Stimulated activated naive CD8-positive, alpha-beta T cell treated with anti-CD3 and anti-CD28 coated beads, Interleukin-15, Interleukin-2, amounts not matched to agents 100 ng/mL and 50 ng/mL, for 24 hours (primary cell): ENCODE measurements at regions not wholly inside any gene's neighbourhood (a gene's known extent, or its start where the extent isn't known, plus 50 kb on each side); places are given as distances from the start of the nearest gene placed in this dataset.

Experiments
- H3K27ac Mint-ChIP-seq: one replicate; pipeline ENCODE4 v1.8.0; 2021; ENCODE audit warnings: mild to moderate bottlenecking, mixed read lengths
- H3K27me3 Mint-ChIP-seq: one replicate; pipeline ENCODE4 v1.8.0; 2021; ENCODE audit warnings: mixed read lengths
- H3K36me3 Mint-ChIP-seq: one replicate; pipeline ENCODE4 v1.8.0; 2021; ENCODE audit warnings: low read depth, mixed read lengths
- H3K4me1 Mint-ChIP-seq: one replicate; pipeline ENCODE4 v1.8.0; 2021; ENCODE audit warnings: low read depth, mixed read lengths
- H3K4me3 Mint-ChIP-seq: one replicate; pipeline ENCODE4 v1.8.0; 2021; ENCODE audit warnings: mild to moderate bottlenecking, mixed read lengths
- H3K9me3 Mint-ChIP-seq: one replicate; pipeline ENCODE4 v1.8.0; 2021; ENCODE audit warnings: mixed read lengths

- Mint-ChIP-seq H3K36me3 (peaks cover 5% of the 10 kb centered on the region), H3K27me3 (peaks cover 21% of the 10 kb centered on the region), H3K4me1 (peaks cover 49% of the 10 kb centered on the region), H3K9me3 (peaks cover 13% of the 10 kb centered on the region), H3K27ac (peak overlapping the region; percentile 78), H3K4me3 (peak overlapping the region; percentile 39)
Measured at GRCh38 chr10:14389981-14390590, 59.4 kb upstream of the FRMD4A start.

- Mint-ChIP-seq H3K9me3 (peaks cover 6% of the 10 kb centered on the region), H3K4me3 (peak overlapping the region; percentile 14), H3K27me3 (peaks cover 13% of the 10 kb centered on the region), H3K4me1 (peaks cover 77% of the 10 kb centered on the region), H3K27ac (no peak overlapping the region), H3K36me3 (peaks cover 5% of the 10 kb centered on the region)
Measured at GRCh38 chr10:14385596-14386593, 55.2 kb upstream of the FRMD4A start.

- Mint-ChIP-seq H3K27me3 (peaks cover 12% of the 10 kb centered on the region), H3K4me3 (no peak overlapping the region), H3K9me3 (peaks cover 5% of the 10 kb centered on the region), H3K4me1 (peaks cover 67% of the 10 kb centered on the region), H3K27ac (no peak overlapping the region), H3K36me3 (peaks cover 4% of the 10 kb centered on the region)
Measured at GRCh38 chr10:14384915-14385314, 54.2 kb upstream of the FRMD4A start.

- Mint-ChIP-seq H3K4me3 (no peak overlapping the region), H3K36me3 (no peaks in the 10 kb centered on the region), H3K4me1 (peaks cover 60% of the 10 kb centered on the region), H3K27me3 (peaks cover 11% of the 10 kb centered on the region), H3K27ac (no peak overlapping the region), H3K9me3 (no peaks in the 10 kb centered on the region)
Measured at GRCh38 chr10:14384116-14384730, 53.5 kb upstream of the FRMD4A start.

- Mint-ChIP-seq H3K9me3 (no peaks in the 10 kb centered on the region), H3K27ac (no peak overlapping the region), H3K4me1 (peaks cover 57% of the 10 kb centered on the region), H3K36me3 (no peaks in the 10 kb centered on the region), H3K4me3 (no peak overlapping the region), H3K27me3 (peaks cover 14% of the 10 kb centered on the region)
Measured at GRCh38 chr10:14383266-14383665, 52.5 kb upstream of the FRMD4A start.

GRCh38 chr10:14382531-14382930, 51.8 kb upstream of the FRMD4A start:
- Mint-ChIP-seq H3K36me3 (no peaks in the 10 kb centered on the region), H3K27me3 (peaks cover 9% of the 10 kb centered on the region), H3K27ac (no peak overlapping the region), H3K4me1 (peaks cover 57% of the 10 kb centered on the region), H3K4me3 (no peak overlapping the region), H3K9me3 (no peaks in the 10 kb centered on the region)

GRCh38 chr10:14382022-14382421, 51.3 kb upstream of the FRMD4A start:
- H3K4me3 Mint-ChIP-seq = no peak overlapping the region
- peaks cover 57% of the 10 kb centered on the region for H3K4me1 Mint-ChIP-seq

GRCh38 chr10:14381475-14381874, 50.8 kb upstream of the FRMD4A start:
- no peak overlapping the region for H3K27ac Mint-ChIP-seq
- H3K36me3 Mint-ChIP-seq = no peaks in the 10 kb centered on the region
- H3K4me3 Mint-ChIP-seq = no peak overlapping the region
- peaks cover 52% of the 10 kb centered on the region for H3K4me1 Mint-ChIP-seq
- H3K27me3 Mint-ChIP-seq = peaks cover 9% of the 10 kb centered on the region
- no peaks in the 10 kb centered on the region for H3K9me3 Mint-ChIP-seq

More at GRCh38 chr10:14382022-14382421, 51.3 kb upstream of the FRMD4A start:
- Mint-ChIP-seq H3K27ac (no peak overlapping the region), H3K9me3 (no peaks in the 10 kb centered on the region), H3K27me3 (peaks cover 9% of the 10 kb centered on the region), H3K36me3 (no peaks in the 10 kb centered on the region)

- Mint-ChIP-seq H3K4me3 (no peak overlapping the region), H3K9me3 (no peaks in the 10 kb centered on the region), H3K27ac (no peak overlapping the region), H3K36me3 (no peaks in the 10 kb centered on the region), H3K4me1 (peaks cover 44% of the 10 kb centered on the region), H3K27me3 (peaks cover 12% of the 10 kb centered on the region)
Measured at GRCh38 chr10:14380746-14381145, 50.0 kb upstream of the FRMD4A start.
